ENCODE measurements at regions not wholly inside any gene's neighbourhood (a gene's known extent, or its start where the extent isn't known, plus 50 kb on each side); places are given as distances from the start of the nearest gene placed in this dataset.
"Not testable (repeated sequence)": the region's sequence is repeated elsewhere in the genome, so short reads cannot be mapped to it uniquely, and the experiment has no call there.

DNA sequence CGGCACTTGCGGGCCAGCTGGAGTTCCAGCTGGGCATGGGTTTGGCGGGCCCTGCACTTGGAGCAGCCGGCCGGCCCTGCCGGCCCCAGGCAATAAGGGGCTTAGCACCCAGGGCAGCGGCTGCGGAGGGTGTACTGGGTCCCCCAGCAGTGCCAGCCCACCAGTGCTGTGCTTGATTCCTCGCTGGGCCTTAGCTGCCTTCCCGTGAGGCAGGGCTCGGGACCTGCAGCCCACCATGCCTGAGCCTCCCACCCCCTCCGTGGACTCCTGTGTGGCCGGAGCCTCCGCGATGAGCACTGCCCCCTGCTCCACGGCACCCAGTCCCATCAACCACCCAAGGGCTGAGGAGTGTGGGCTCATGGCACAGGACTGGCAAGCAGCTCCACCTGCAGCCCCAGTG is 118.1 kb upstream of the RIOK2 start:
- TF ChIP-seq CBFB (CRISPR knock-in tag; IDR thresholded peaks at IDR 0.05; ENCODE audit: low read depth); FOXJ3 (CRISPR knock-in tag; IDR thresholded peaks at IDR 0.05; ENCODE audit: borderline replicate concordance); SP1 (CRISPR knock-in tag; conservative IDR thresholded peaks at IDR 0.05); TCF7 (CRISPR knock-in tag; IDR thresholded peaks at IDR 0.05; ENCODE audit: low read depth); RELA (CRISPR knock-in tag; IDR thresholded peaks at IDR 0.05; ENCODE audit: borderline replicate concordance); SMAD4 (CRISPR knock-in tag; IDR thresholded peaks at IDR 0.05); ZNF423 (CRISPR knock-in tag; IDR thresholded peaks at IDR 0.05); ESRRA (CRISPR knock-in tag; IDR thresholded peaks at IDR 0.05; ENCODE audit: borderline replicate concordance); E2F1 (CRISPR knock-in tag; IDR thresholded peaks at IDR 0.05); RORB (CRISPR knock-in tag; IDR thresholded peaks at IDR 0.05): not testable (repeated sequence)
- TF ChIP-seq, protein P1, sequence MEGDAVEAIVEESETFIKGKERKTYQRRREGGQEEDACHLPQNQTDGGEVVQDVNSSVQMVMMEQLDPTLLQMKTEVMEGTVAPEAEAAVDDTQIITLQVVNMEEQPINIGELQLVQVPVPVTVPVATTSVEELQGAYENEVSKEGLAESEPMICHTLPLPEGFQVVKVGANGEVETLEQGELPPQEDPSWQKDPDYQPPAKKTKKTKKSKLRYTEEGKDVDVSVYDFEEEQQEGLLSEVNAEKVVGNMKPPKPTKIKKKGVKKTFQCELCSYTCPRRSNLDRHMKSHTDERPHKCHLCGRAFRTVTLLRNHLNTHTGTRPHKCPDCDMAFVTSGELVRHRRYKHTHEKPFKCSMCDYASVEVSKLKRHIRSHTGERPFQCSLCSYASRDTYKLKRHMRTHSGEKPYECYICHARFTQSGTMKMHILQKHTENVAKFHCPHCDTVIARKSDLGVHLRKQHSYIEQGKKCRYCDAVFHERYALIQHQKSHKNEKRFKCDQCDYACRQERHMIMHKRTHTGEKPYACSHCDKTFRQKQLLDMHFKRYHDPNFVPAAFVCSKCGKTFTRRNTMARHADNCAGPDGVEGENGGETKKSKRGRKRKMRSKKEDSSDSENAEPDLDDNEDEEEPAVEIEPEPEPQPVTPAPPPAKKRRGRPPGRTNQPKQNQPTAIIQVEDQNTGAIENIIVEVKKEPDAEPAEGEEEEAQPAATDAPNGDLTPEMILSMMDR (IDR thresholded peaks at IDR 0.05): not testable (repeated sequence)
- TF ChIP-seq, protein P2, sequence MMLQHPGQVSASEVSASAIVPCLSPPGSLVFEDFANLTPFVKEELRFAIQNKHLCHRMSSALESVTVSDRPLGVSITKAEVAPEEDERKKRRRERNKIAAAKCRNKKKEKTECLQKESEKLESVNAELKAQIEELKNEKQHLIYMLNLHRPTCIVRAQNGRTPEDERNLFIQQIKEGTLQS (CRISPR knock-in tag; conservative IDR thresholded peaks at IDR 0.05): not testable (repeated sequence)

All from WTC11 (cell line).